ENCODE measurements at regions not wholly inside any gene's neighbourhood (a gene's known extent, or its start where the extent isn't known, plus 50 kb on each side); places are given as distances from the start of the nearest gene placed in this dataset.

DNA sequence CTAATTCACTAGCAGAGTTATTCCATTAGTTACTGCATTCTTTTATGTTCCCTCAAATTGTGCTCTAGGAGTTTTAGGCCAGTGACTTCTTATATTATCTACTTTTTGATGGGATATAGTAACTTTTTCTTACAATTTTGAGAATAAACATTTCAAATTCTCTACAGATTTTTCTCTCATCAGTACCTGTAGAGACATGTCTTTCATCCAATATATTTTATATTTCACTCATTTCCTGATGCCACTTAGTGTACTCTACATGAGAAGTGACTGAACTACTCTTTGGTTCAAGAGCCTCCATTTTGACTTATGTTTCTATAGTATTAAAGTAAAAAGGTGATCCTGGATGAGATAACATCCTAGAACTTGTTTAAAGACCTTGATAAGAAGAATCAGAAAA lies 108.5 kb downstream of the ELOVL4 start:
- intact Hi-C loops (cut with DNase I): no loop called here
- Histone ChIP-seq H3K36me3 (replicated peaks in 1 of 2; ENCODE audit: insufficient read depth in 1 of 2, low read depth in 2 of 2) (no peaks in the 10 kb centered on the region), H3K4me1 (no peaks in the 10 kb centered on the region), H3K27ac (no peak overlapping the region), H3K4me3 (no peak overlapping the region), H3K9me3 (no peaks in the 10 kb centered on the region), H3K27me3 (no peaks in the 10 kb centered on the region)
- no peak for DNase-seq
- TF ChIP-seq, protein P1, sequence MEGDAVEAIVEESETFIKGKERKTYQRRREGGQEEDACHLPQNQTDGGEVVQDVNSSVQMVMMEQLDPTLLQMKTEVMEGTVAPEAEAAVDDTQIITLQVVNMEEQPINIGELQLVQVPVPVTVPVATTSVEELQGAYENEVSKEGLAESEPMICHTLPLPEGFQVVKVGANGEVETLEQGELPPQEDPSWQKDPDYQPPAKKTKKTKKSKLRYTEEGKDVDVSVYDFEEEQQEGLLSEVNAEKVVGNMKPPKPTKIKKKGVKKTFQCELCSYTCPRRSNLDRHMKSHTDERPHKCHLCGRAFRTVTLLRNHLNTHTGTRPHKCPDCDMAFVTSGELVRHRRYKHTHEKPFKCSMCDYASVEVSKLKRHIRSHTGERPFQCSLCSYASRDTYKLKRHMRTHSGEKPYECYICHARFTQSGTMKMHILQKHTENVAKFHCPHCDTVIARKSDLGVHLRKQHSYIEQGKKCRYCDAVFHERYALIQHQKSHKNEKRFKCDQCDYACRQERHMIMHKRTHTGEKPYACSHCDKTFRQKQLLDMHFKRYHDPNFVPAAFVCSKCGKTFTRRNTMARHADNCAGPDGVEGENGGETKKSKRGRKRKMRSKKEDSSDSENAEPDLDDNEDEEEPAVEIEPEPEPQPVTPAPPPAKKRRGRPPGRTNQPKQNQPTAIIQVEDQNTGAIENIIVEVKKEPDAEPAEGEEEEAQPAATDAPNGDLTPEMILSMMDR (IDR thresholded peaks at IDR 0.05): no peak
- no peak for TF ChIP-seq POLR2A (IDR thresholded peaks at IDR 0.05)
- no peak for ATAC-seq

DNA sequence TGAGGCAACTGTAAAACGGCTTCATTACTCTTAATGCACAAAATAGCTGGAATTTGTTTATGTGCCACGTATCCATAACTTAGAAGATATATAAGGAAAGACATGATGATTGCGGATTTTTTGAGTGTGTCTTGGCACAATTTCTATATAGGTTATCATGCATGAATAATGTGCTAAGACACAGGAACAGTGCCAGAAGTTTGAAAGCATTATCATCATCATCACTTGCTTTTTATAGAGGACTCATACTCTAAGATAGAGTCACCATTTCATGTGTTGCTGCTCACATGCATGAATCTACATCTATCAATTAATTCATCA lies 113.4 kb downstream of the ELOVL4 start:
- intact Hi-C loops (cut with DNase I): no loop called here
- no peaks in the 10 kb centered on the region for H3K36me3 ChIP-seq (replicated peaks in 1 of 2; ENCODE audit: insufficient read depth in 1 of 2, low read depth in 2 of 2)
- H3K9me3 ChIP-seq: no peaks in the 10 kb centered on the region
- no peaks in the 10 kb centered on the region for H3K27me3 ChIP-seq
- DNase-seq (no peak), ATAC-seq (no peak)
- H3K27ac ChIP-seq: no peak overlapping the region
- WGBS, 2 donors: 56 to 70% methylated on average over 3 of the region's 3 CpGs
- no peak overlapping the region for H3K4me3 ChIP-seq
- TF ChIP-seq, protein P1 (IDR thresholded peaks at IDR 0.05): no peak
- no peak for TF ChIP-seq POLR2A (IDR thresholded peaks at IDR 0.05)
- H3K4me1 ChIP-seq: no peaks in the 10 kb centered on the region

DNA sequence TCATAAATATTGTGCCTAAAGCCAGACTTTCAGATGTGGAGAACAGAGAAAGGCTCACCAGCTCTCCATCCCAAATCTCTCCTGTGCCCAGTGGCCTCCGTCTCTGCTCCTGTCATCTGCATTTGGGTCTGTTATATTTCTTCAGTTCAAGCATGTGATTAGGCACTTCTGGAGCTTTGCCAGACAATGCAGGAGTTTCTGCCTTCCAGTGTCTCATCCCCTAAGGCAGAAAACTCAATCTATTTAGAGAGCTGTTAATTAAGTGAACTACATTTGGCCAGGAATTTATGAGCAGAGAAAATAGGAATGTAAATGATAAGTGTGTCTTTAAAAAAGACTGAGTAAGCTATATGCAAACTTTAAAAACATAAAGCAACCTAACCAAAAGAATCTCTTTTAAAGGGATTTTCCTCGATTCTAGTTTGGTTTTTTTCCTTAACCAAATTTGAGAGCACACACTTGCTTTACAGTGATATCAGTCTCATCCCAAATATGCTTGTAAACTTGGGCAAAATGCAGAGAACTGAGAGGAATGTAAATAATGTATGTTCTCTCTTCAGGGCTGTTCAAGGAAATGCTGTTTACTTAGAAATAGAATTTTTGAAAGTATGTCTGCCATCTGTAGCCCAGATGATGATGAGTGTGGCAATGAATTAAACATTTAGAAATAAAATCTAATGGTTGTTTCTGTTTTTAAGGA lies 113.9 kb downstream of the ELOVL4 start:
- ATAC-seq (no peak), DNase-seq (no peak)
- H3K27me3 ChIP-seq: no peaks in the 10 kb centered on the region
- no peak overlapping the region for H3K4me3 ChIP-seq
- no peaks in the 10 kb centered on the region for H3K36me3 ChIP-seq (replicated peaks in 1 of 2; ENCODE audit: insufficient read depth in 1 of 2, low read depth in 2 of 2)
- intact Hi-C loops (cut with DNase I): no loop called here
- H3K27ac ChIP-seq: no peak overlapping the region
- H3K4me1 ChIP-seq: no peaks in the 10 kb centered on the region
- TF ChIP-seq POLR2A (IDR thresholded peaks at IDR 0.05): no peak
- TF ChIP-seq, protein P1 (IDR thresholded peaks at IDR 0.05): no peak
- H3K9me3 ChIP-seq: no peaks in the 10 kb centered on the region
- 33 to 36% methylated on average over 2 of the region's 2 CpGs for WGBS, 2 donors

DNA sequence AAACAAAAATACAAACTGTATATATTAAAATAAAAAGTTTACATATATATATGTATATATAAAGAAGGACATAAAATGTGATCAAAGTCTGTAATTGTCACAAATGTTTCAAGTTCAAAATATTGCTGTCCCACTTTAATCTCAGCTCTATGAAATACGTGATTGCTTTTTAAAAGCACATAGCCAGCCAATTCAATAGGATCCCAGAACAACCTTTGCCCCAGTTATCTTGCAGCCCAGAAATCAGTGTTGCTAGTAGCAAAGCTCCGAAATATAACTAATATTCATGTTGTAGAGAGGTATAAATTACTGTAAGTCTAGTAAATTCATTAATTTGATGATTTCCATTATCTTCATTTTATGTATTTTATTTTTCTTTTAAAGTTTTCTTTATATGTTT lies 114.6 kb downstream of the ELOVL4 start:
- 33 to 41% methylated on average over 2 of the region's 2 CpGs for WGBS, 2 donors
- no peak overlapping the region for H3K4me3 ChIP-seq
- H3K36me3 ChIP-seq (replicated peaks in 1 of 2; ENCODE audit: insufficient read depth in 1 of 2, low read depth in 2 of 2): no peaks in the 10 kb centered on the region
- H3K27me3 ChIP-seq: no peaks in the 10 kb centered on the region
- no peak overlapping the region for H3K27ac ChIP-seq
- ATAC-seq: no peak
- no peaks in the 10 kb centered on the region for H3K9me3 ChIP-seq
- H3K4me1 ChIP-seq: no peaks in the 10 kb centered on the region
- TF ChIP-seq, protein P1 (IDR thresholded peaks at IDR 0.05): no peak
- no peak for TF ChIP-seq POLR2A (IDR thresholded peaks at IDR 0.05)
- intact Hi-C loops (cut with DNase I): no loop called here
- DNase-seq: no peak

DNA sequence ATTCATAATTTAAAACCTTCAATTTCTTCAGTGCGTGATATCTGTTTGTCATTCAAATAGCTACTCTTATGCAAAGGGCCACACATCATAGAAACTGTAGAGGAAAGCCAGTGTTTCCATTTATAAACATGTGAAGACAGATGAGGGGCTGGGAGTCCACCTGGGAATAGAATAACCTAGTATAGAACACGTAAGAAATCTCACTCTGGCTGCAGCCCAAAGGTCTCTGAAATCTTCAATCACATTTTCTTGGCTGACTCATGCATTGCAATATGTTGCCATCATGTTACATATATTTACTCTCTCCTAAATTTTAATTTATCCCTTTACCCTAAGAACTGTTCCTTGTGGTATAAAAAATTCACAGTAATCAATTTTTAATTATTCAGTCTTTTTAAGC lies 123.2 kb downstream of the ELOVL4 start:
- H3K4me1 ChIP-seq: no peaks in the 10 kb centered on the region
- WGBS, 2 donors: 50 to 53% methylated on average over 2 of the region's 2 CpGs
- H3K36me3 ChIP-seq (replicated peaks in 1 of 2; ENCODE audit: insufficient read depth in 1 of 2, low read depth in 2 of 2): no peaks in the 10 kb centered on the region
- intact Hi-C loops (cut with DNase I): no loop called here
- no peak overlapping the region for H3K27ac ChIP-seq
- H3K27me3 ChIP-seq: no peaks in the 10 kb centered on the region
- H3K9me3 ChIP-seq: no peaks in the 10 kb centered on the region
- H3K4me3 ChIP-seq: no peak overlapping the region
- no peak for ATAC-seq
- DNase-seq: no peak
- TF ChIP-seq, protein P1 (IDR thresholded peaks at IDR 0.05): no peak
- no peak for TF ChIP-seq POLR2A (IDR thresholded peaks at IDR 0.05)

Data from body of pancreas (tissue), 4 donors.